Naive thymus-derived CD4-positive, alpha-beta T cell (primary cell): ENCODE measurements at regions not wholly inside any gene's neighbourhood (a gene's known extent, or its start where the extent isn't known, plus 50 kb on each side); places are given as distances from the start of the nearest gene placed in this dataset.
"Not testable (repeated sequence)": the region's sequence is repeated elsewhere in the genome, so short reads cannot be mapped to it uniquely, and the experiment has no call there.

Experiments
- ATAC-seq: fragments of 150-1000 bp; cut with Tn5 transposase; 2 replicates; pipeline ENCODE4 v1.10.0; 2021; ENCODE audit warnings: mild to moderate bottlenecking, moderate library complexity
- CTCF ChIA-PET: fragments of 350-600 bp; sonication (Branson Sonifier 250); formaldehyde crosslinking; loops from one replicate; lab custom pipeline; 2021; ENCODE audit warnings: antibody characterized with exemption; lab: Charles Lee
- POLR2A ChIA-PET: fragments of 350-600 bp; sonication (Branson Sonifier 250); formaldehyde crosslinking; loops from one replicate; lab custom pipeline; 2021; ENCODE audit warnings: antibody characterized with exemption, inconsistent platforms; lab: Charles Lee
- DNase-seq, 9 donors: peaks; one replicate each; pipeline versions ENCODE4 v3.0.0 to v3.0.0-alpha.2; 2020 to 2022; ENCODE audit warnings: mixed read lengths in 1 of 9
- H3K27ac ChIP-seq: one replicate; pipeline ENCODE4 v1.7.0; 2013; ENCODE audit warnings: mild to moderate bottlenecking, low read depth, low read length, moderate library complexity
- H3K27me3 ChIP-seq, 2 donors: one replicate each; pipeline ENCODE4 v1.7.0; 2013; ENCODE audit warnings: low read length in 2 of 2, mild to moderate bottlenecking in 2 of 2, moderate library complexity in 2 of 2; ENCODE audit not compliant: control insufficient read depth in 2 of 2, insufficient read depth in 2 of 2
- H3K36me3 ChIP-seq, 3 experiments: 1 replicate in 2 of 3; 2 replicates in 1 of 3; pipeline ENCODE4 v1.7.0; 2013; ENCODE audit warnings: low read length in 3 of 3, mild to moderate bottlenecking in 3 of 3, moderate library complexity in 1 of 3; ENCODE audit not compliant: insufficient read depth in 3 of 3, control insufficient read depth in 2 of 3
- H3K4me1 ChIP-seq, 2 donors: one replicate each; pipeline ENCODE4 v1.7.0; 2013; ENCODE audit warnings: low read length in 2 of 2, mild to moderate bottlenecking in 2 of 2, moderate library complexity in 1 of 2; ENCODE audit not compliant: control insufficient read depth in 2 of 2, insufficient read depth in 2 of 2
- H3K4me3 ChIP-seq: 2 replicates; pipeline ENCODE4 v1.7.0; 2013; ENCODE audit warnings: mild to moderate bottlenecking, low read length
- H3K9me3 ChIP-seq, 3 experiments: 1 replicate in 2 of 3; 2 replicates in 1 of 3; pipeline ENCODE4 v1.7.0; 2013; ENCODE audit warnings: low read length in 3 of 3; ENCODE audit not compliant: control insufficient read depth in 2 of 3
- H3K27ac Mint-ChIP-seq, 9 donors: one replicate each; pipeline ENCODE4 v1.8.0; 2020 to 2022; ENCODE audit warnings: mixed read lengths in 9 of 9, mild to moderate bottlenecking in 8 of 9, moderate library complexity in 5 of 9, inconsistent platforms in 2 of 9
- H3K27me3 Mint-ChIP-seq, 5 donors: one replicate each; pipeline ENCODE4 v1.8.0; 2021 to 2022; ENCODE audit warnings: mixed read lengths in 5 of 5, mild to moderate bottlenecking in 1 of 5
- H3K36me3 Mint-ChIP-seq, 5 donors: one replicate each; pipeline ENCODE4 v1.8.0; 2020 to 2022; ENCODE audit warnings: mixed read lengths in 5 of 5, mild to moderate bottlenecking in 3 of 5, inconsistent platforms in 1 of 5
- H3K4me1 Mint-ChIP-seq, 7 donors: one replicate each; pipeline ENCODE4 v1.8.0; 2020 to 2022; ENCODE audit warnings: mixed read lengths in 7 of 7, mild to moderate bottlenecking in 3 of 7, inconsistent platforms in 1 of 7
- H3K4me3 Mint-ChIP-seq, 10 donors: one replicate each; pipeline ENCODE4 v1.8.0; 2020 to 2022; ENCODE audit warnings: mild to moderate bottlenecking in 10 of 10, mixed read lengths in 10 of 10, moderate library complexity in 6 of 10, inconsistent platforms in 2 of 10
- H3K9me3 Mint-ChIP-seq, 11 donors: one replicate each; pipeline ENCODE4 v1.8.0; 2020 to 2022; ENCODE audit warnings: mixed read lengths in 11 of 11, mild to moderate bottlenecking in 4 of 11, inconsistent platforms in 1 of 11, moderate library complexity in 1 of 11
- intact Hi-C, 2 donors: fragments of 100-400 bp; cut with micrococcal nuclease; formaldehyde crosslinking; loops; one replicate each; pipeline ENCODE4 v1.15.1; 2023

DNA sequence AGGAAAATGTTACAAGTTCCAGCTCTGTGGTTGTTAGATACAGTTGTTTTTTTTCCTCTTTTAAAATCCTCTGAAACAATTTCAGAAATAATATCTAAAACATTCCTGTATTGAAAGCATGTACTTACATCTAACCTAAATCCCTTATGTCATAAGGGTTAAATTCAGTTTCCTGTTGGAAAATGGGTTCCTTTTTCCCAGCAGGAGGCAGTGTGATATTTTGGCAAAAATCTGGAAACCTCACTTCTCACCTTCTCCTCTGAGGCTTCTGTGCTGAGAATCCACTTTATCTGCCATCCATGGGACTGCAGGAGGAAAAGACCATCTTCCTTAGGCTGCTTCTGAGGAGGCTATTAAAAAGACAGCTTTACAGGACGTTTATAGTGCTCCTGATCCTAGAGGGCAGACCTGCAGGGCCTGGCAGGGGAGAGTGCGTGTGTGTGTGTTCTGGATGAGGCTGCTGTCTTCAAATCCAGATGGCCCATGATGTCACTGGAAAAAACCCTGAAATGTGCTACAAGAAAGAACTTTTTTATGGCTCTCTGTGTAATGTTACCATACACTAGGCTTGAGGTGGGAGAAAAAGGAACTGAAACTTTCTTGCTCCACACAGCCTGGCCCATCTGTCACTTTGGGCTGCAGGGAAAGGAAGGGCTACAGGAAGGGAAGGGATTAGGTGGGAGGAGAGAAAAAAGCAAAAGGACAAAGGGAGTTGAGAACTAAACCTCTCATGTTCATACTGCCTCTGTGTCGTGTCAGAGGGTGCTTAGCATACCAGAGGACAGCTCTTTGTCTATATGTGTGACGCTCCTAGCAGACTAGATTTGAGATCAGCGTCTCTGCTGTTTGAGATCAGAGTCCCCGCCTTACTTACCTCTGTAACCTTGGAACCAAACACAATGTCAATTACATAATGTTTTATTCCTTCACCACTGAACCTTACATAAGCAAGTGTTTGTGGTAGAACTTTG, 379.2 kb upstream of the SPAG17 start:
- Histone ChIP-seq H3K36me3 (no peaks in the 10 kb centered on the region), H3K9me3 (no peaks in the 10 kb centered on the region), H3K4me1 (no peaks in the 10 kb centered on the region), H3K4me3 (no peak overlapping the region), H3K27ac (no peak overlapping the region), H3K27me3 (no peaks in the 10 kb centered on the region)
- intact Hi-C loops = no loop called here
- Mint-ChIP-seq H3K4me3 (no peak overlapping the region), H3K27me3 (no peaks in the 10 kb centered on the region), H3K4me1 (no peaks in the 10 kb centered on the region), H3K36me3 (no peaks in the 10 kb centered on the region), H3K9me3 (peaks cover 0 to 14% (median 4%) of the 10 kb centered on the region in 11 donors), H3K27ac (no peak overlapping the region)
- CTCF ChIA-PET = no interaction called here
- POLR2A ChIA-PET = no interaction called here
- DNase-seq (no peak), ATAC-seq (no peak)

DNA sequence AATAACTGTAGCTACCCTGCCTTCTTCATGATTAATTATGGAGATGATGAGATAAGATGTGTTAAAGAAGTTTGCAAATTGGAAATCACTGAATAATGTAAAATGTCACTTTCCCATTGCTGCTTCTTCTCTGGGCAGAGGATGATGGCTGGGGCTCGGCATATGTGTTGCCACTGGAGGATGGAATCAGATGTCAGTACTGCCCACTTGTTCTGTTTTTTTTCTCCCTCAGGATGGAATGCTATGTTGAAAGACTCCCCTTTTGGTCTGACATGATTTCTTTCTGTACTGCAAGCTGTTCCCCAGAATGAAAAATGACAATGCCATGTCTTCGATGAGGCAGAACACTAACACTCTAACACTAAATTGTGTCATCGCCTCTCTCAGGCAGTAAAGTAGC, 373.9 kb upstream of the SPAG17 start:
- POLR2A ChIA-PET = no interaction called here
- H3K36me3 ChIP-seq = no peaks in the 10 kb centered on the region
- H3K27me3 ChIP-seq = no peaks in the 10 kb centered on the region
- Mint-ChIP-seq H3K4me1 (no peaks in the 10 kb centered on the region), H3K4me3 (no peak overlapping the region), H3K27me3 (no peaks in the 10 kb centered on the region), H3K27ac (no peak overlapping the region), H3K36me3 (no peaks in the 10 kb centered on the region), H3K9me3 (peaks cover 0 to 16% (median 7%) of the 10 kb centered on the region in 11 donors)
- CTCF ChIA-PET = no interaction called here
- no peak overlapping the region for H3K4me3 ChIP-seq
- no peaks in the 10 kb centered on the region for H3K9me3 ChIP-seq
- DNase-seq (no peak), ATAC-seq (no peak)
- no peaks in the 10 kb centered on the region for H3K4me1 ChIP-seq
- H3K27ac ChIP-seq = no peak overlapping the region
- intact Hi-C loops = no loop called here

DNA sequence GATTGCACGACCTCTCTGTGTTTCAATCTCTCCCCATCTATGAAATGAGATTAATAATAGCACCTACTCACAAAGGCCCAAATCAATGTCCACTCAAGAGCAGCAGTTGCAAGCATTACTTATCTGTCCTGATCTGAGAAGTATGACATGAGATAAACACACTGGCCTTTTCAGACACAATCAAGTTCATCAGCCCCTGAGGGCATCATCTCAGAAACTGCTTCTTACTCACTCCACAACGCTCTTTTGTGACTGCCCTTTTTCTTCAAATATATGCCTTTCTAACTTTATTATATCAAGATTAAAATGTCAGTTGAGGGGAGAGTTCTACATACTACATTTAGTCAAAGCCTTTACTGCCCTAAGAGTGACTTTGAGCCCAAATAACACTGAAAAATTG, 371.9 kb upstream of the SPAG17 start:
- Histone ChIP-seq H3K4me1 (no peaks in the 10 kb centered on the region), H3K4me3 (no peak overlapping the region), H3K36me3 (no peaks in the 10 kb centered on the region), H3K9me3 (no peaks in the 10 kb centered on the region), H3K27me3 (no peaks in the 10 kb centered on the region), H3K27ac (no peak overlapping the region)
- Mint-ChIP-seq H3K36me3 (no peaks in the 10 kb centered on the region), H3K4me1 (no peaks in the 10 kb centered on the region), H3K9me3 (peaks cover 3 to 30% (median 10%) of the 10 kb centered on the region in 11 donors), H3K27me3 (no peaks in the 10 kb centered on the region), H3K4me3 (no peak overlapping the region), H3K27ac (no peak overlapping the region)
- no peak for ATAC-seq
- CTCF ChIA-PET = no interaction called here
- intact Hi-C loops = no loop called here
- no peak for DNase-seq
- POLR2A ChIA-PET = no interaction called here

DNA sequence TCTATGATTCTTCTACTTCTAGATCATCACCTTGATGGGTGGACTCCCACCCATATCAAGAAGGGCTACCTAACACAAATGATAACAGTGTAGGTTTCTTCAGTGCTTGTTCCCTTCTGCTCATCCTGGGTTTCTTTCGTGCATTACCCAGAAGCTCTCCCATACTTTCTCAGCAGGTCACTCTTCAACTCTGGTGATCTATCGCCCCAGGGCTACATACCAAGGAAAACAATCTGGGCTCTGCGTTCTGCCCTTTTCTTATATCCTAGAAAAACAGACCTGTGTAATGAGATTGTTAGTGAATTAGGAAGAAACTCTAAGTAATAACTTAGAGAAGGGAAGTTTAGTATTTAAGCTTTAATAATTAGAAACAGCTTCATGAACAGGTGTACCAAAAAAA, 370.6 kb upstream of the SPAG17 start:
- no peak overlapping the region for H3K27ac ChIP-seq
- DNase-seq (no peak), ATAC-seq (no peak)
- H3K36me3 Mint-ChIP-seq = no peaks in the 10 kb centered on the region
- no peak overlapping the region for H3K4me3 Mint-ChIP-seq
- no peak overlapping the region for H3K27ac Mint-ChIP-seq
- H3K27me3 Mint-ChIP-seq = no peaks in the 10 kb centered on the region
- no peaks in the 10 kb centered on the region for H3K27me3 ChIP-seq
- POLR2A ChIA-PET = no interaction called here
- intact Hi-C loops = no loop called here
- no peaks in the 10 kb centered on the region for H3K9me3 ChIP-seq
- H3K36me3 ChIP-seq = no peaks in the 10 kb centered on the region
- no peak overlapping the region for H3K4me3 ChIP-seq
- H3K4me1 Mint-ChIP-seq = no peaks in the 10 kb centered on the region
- peaks cover 3 to 30% (median 12%) of the 10 kb centered on the region in 11 donors for H3K9me3 Mint-ChIP-seq
- H3K4me1 ChIP-seq = no peaks in the 10 kb centered on the region
- CTCF ChIA-PET = no interaction called here

GRCh38 chr1:118535901-118536300, 350.9 kb upstream of the SPAG17 start:
- H3K9me3 Mint-ChIP-seq = peaks cover 0 to 28% (median 5%) of the 10 kb centered on the region in 11 donors
- no peak overlapping the region for H3K27ac Mint-ChIP-seq
- CTCF ChIA-PET = interaction anchor here (0.6 kb wide), 1 partner anchor 9 kb away, joined by 3 read pairs; no protein-coding TSS in a partner anchor
- no peaks in the 10 kb centered on the region for H3K27me3 ChIP-seq
- H3K4me3 ChIP-seq = no peak overlapping the region
- no peaks in the 10 kb centered on the region for H3K36me3 Mint-ChIP-seq
- intact Hi-C loops = no loop called here
- H3K27ac ChIP-seq = no peak overlapping the region
- H3K4me1 Mint-ChIP-seq = no peaks in the 10 kb centered on the region
- DNase-seq (no peak), ATAC-seq (no peak)
- no peaks in the 10 kb centered on the region for H3K36me3 ChIP-seq
- POLR2A ChIA-PET = no interaction called here
- no peaks in the 10 kb centered on the region for H3K9me3 ChIP-seq
- no peaks in the 10 kb centered on the region for H3K27me3 Mint-ChIP-seq
- H3K4me3 Mint-ChIP-seq = no peak overlapping the region
- H3K4me1 ChIP-seq = no peaks in the 10 kb centered on the region

GRCh38 chr1:118511922-118512321, 326.9 kb upstream of the SPAG17 start:
- H3K36me3 Mint-ChIP-seq, intact Hi-C loops, CTCF ChIA-PET, H3K27ac ChIP-seq, ATAC-seq, H3K27me3 ChIP-seq, POLR2A ChIA-PET, H3K27ac Mint-ChIP-seq, H3K9me3 ChIP-seq, H3K4me1 ChIP-seq, H3K4me1 Mint-ChIP-seq, H3K4me3 ChIP-seq, H3K4me3 Mint-ChIP-seq, H3K27me3 Mint-ChIP-seq, DNase-seq, H3K36me3 ChIP-seq: not testable (repeated sequence)
- H3K9me3 Mint-ChIP-seq = peaks cover 10 to 45% (median 16%) of the 10 kb centered on the region in 11 donors

DNA sequence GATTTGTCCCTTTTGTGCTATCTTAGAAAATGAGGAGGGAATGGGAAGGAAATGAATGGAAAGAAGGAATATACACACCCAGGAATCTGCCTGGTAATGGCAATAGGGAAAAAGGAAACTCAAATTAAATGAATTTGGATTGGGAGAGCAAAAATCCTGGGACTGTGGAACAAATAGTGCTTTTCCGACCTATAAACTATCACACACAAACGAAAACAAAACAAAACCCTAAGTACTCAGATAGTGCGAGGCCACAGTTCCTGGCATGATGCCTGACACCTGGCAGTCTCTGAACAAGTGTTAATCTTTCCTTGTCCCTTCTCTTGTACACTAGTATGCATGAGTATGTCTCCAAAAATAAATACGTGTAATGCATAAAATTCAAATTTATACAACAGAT, 319.8 kb upstream of the SPAG17 start:
- H3K4me3 ChIP-seq = no peak overlapping the region
- H3K36me3 ChIP-seq = no peaks in the 10 kb centered on the region
- intact Hi-C loops = no loop called here
- Mint-ChIP-seq H3K27me3 (no peaks in the 10 kb centered on the region), H3K4me1 (no peaks in the 10 kb centered on the region), H3K27ac (no peak overlapping the region), H3K4me3 (no peak overlapping the region), H3K9me3 (peaks cover 0 to 19% (median 4%) of the 10 kb centered on the region in 11 donors), H3K36me3 (no peaks in the 10 kb centered on the region)
- ChIA-PET POLR2A (no interaction called here), CTCF (no interaction called here)
- H3K27me3 ChIP-seq = no peaks in the 10 kb centered on the region
- no peak overlapping the region for H3K27ac ChIP-seq
- no peak for DNase-seq
- H3K9me3 ChIP-seq = no peaks in the 10 kb centered on the region
- H3K4me1 ChIP-seq = no peaks in the 10 kb centered on the region
- no peak for ATAC-seq
